Lower lobe of right lung (tissue), 2 donors: ENCODE measurements at regions not wholly inside any gene's neighbourhood (a gene's known extent, or its start where the extent isn't known, plus 50 kb on each side); places are given as distances from the start of the nearest gene placed in this dataset.

Experiments
- ATAC-seq, 2 donors: fragments of 200-7000 bp; cut with Tn5 transposase; one replicate each; pipeline ENCODE4 v1.9.1; 2020 to 2022; ENCODE audit warnings: mild to moderate bottlenecking in 2 of 2, moderate library complexity in 2 of 2
- DNase-seq: peaks from one replicate; pipeline ENCODE4 v3.0.0-alpha.2; 2020
- H3K27ac ChIP-seq: fragments of 200-600 bp; one replicate; pipeline ENCODE4 v1.8.0; 2022
- H3K27me3 ChIP-seq: fragments of 200-600 bp; one replicate; pipeline ENCODE4 v1.8.0; 2022; ENCODE audit warnings: low read depth
- H3K36me3 ChIP-seq: fragments of 200-600 bp; one replicate; pipeline ENCODE4 v1.8.0; 2022; ENCODE audit warnings: mild to moderate bottlenecking
- H3K4me1 ChIP-seq: fragments of 200-600 bp; one replicate; pipeline ENCODE4 v1.8.0; 2022
- H3K4me3 ChIP-seq: fragments of 200-600 bp; one replicate; pipeline ENCODE4 v1.8.0; 2022; ENCODE audit warnings: mild to moderate bottlenecking
- H3K9me3 ChIP-seq: fragments of 200-600 bp; one replicate; pipeline ENCODE4 v1.8.0; 2022
- intact Hi-C: fragments of 100-400 bp; cut with DNase I; formaldehyde crosslinking; loops from one replicate; pipeline ENCODE4 v1.11.0; 2022
- TF ChIP-seq, protein P1 (sequence below): fragments of 200-600 bp; IDR thresholded peaks from one replicate; pipeline ENCODE4 v1.8.0; 2022; ENCODE audit warnings: antibody characterized with exemption, mild to moderate bottlenecking
- donor health status: DM: no; HTN: yes; CAD: no; lungs with severe emphysema.

- Histone ChIP-seq H3K36me3 (no peaks in the 10 kb centered on the region), H3K27ac (no peak overlapping the region), H3K27me3 (no peaks in the 10 kb centered on the region), H3K9me3 (no peaks in the 10 kb centered on the region), H3K4me3 (no peak overlapping the region), H3K4me1 (no peaks in the 10 kb centered on the region)
- intact Hi-C loops, result no loop called here
- ATAC-seq (no peak), DNase-seq (no peak)
- TF ChIP-seq, protein P1, sequence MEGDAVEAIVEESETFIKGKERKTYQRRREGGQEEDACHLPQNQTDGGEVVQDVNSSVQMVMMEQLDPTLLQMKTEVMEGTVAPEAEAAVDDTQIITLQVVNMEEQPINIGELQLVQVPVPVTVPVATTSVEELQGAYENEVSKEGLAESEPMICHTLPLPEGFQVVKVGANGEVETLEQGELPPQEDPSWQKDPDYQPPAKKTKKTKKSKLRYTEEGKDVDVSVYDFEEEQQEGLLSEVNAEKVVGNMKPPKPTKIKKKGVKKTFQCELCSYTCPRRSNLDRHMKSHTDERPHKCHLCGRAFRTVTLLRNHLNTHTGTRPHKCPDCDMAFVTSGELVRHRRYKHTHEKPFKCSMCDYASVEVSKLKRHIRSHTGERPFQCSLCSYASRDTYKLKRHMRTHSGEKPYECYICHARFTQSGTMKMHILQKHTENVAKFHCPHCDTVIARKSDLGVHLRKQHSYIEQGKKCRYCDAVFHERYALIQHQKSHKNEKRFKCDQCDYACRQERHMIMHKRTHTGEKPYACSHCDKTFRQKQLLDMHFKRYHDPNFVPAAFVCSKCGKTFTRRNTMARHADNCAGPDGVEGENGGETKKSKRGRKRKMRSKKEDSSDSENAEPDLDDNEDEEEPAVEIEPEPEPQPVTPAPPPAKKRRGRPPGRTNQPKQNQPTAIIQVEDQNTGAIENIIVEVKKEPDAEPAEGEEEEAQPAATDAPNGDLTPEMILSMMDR, result no peak
Measured at GRCh38 chr3:65149877-65150276, 462.1 kb upstream of the ADAMTS9 start.

DNA sequence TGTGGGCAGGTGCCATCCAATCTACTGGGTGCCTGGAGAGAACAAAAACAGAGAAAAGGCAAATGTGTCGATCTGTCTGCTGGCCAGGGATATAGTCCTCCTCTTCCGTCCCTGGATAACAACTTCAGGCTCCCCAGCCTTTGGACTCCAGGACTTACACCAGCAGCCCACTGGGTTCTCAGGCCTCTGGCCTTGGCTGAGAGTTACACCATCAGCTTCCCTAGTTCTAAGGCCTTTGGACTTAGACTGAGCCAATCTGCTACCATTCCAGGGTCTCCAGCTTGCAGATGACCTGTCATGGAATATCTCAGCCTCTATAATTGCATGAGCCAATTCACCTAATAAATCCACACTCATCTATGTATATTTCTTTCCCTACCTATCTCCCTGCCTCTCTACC lies 460.9 kb upstream of the ADAMTS9 start:
- no peak overlapping the region for H3K27ac ChIP-seq
- intact Hi-C loops, result no loop called here
- TF ChIP-seq, protein P1, result no peak
- no peak overlapping the region for H3K4me3 ChIP-seq
- no peak for DNase-seq
- H3K9me3 ChIP-seq, result no peaks in the 10 kb centered on the region
- no peaks in the 10 kb centered on the region for H3K36me3 ChIP-seq
- ATAC-seq, result no peak
- H3K27me3 ChIP-seq, result no peaks in the 10 kb centered on the region
- H3K4me1 ChIP-seq, result no peaks in the 10 kb centered on the region

- Histone ChIP-seq H3K27ac (no peak overlapping the region), H3K36me3 (no peaks in the 10 kb centered on the region), H3K4me1 (no peaks in the 10 kb centered on the region), H3K9me3 (no peaks in the 10 kb centered on the region), H3K4me3 (no peak overlapping the region), H3K27me3 (no peaks in the 10 kb centered on the region)
- DNase-seq (no peak), ATAC-seq (peak; percentile 82 to 84)
- intact Hi-C loops, result no loop called here
- TF ChIP-seq, protein P1, result no peak
Measured at GRCh38 chr3:65146179-65146578, 458.4 kb upstream of the ADAMTS9 start.

DNA sequence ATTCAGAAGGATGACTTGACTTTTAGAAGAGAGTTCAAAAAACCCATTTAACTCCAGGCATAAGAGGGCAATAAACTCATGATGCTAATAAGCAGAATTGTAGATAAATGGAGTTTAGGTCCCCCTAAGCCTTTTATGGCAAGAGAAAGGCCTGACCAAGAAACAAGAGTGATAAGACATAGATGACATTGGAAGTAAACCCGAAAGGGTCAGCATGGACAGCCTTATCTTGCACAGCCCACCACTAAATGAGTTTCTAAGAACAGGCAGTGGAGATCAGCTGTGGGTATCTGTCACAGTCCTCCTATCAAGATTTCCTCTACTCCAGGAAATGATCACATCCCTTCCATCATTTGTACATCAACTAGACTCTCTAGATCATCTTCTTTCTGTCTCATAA lies 457.9 kb upstream of the ADAMTS9 start:
- ATAC-seq (no peak), DNase-seq (no peak)
- Histone ChIP-seq H3K4me3 (no peak overlapping the region), H3K36me3 (no peaks in the 10 kb centered on the region), H3K27ac (no peak overlapping the region), H3K9me3 (no peaks in the 10 kb centered on the region), H3K27me3 (no peaks in the 10 kb centered on the region), H3K4me1 (no peaks in the 10 kb centered on the region)
- TF ChIP-seq, protein P1, result no peak
- intact Hi-C loops, result no loop called here

- TF ChIP-seq, protein P1, result no peak
- Histone ChIP-seq H3K27ac (no peak overlapping the region), H3K9me3 (no peaks in the 10 kb centered on the region), H3K36me3 (no peaks in the 10 kb centered on the region), H3K27me3 (no peaks in the 10 kb centered on the region), H3K4me3 (no peak overlapping the region), H3K4me1 (no peaks in the 10 kb centered on the region)
- ATAC-seq (no peak), DNase-seq (no peak)
- intact Hi-C loops, result no loop called here
Measured at GRCh38 chr3:65144791-65145351, 457.1 kb upstream of the ADAMTS9 start.

DNA sequence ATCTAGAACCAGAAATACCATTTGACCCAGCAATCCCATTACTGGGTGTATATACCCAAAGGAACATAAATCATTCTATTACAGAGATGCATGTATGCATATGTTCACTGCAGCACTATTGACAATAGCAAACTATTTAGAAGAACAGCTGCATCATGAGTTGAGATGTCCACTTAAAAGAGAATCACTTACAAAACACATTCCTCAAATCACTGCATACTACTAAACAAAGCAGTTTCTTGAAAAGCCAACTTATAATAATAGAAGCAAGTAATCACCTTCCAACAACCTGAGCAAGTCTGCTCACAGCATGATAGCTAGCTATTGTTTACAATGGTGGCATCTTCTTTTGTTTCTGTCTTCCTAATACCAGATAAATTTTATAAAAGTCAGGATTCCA lies 454.7 kb upstream of the ADAMTS9 start:
- intact Hi-C loops, result no loop called here
- Histone ChIP-seq H3K36me3 (no peaks in the 10 kb centered on the region), H3K27me3 (no peaks in the 10 kb centered on the region), H3K4me1 (no peaks in the 10 kb centered on the region), H3K27ac (no peak overlapping the region), H3K9me3 (no peaks in the 10 kb centered on the region), H3K4me3 (no peak overlapping the region)
- ATAC-seq (no peak), DNase-seq (no peak)
- TF ChIP-seq, protein P1, result no peak
